ENCODE measurements at regions not wholly inside any gene's neighbourhood (a gene's known extent, or its start where the extent isn't known, plus 50 kb on each side); places are given as distances from the start of the nearest gene placed in this dataset.
"Not testable (repeated sequence)": the region's sequence is repeated elsewhere in the genome, so short reads cannot be mapped to it uniquely, and the experiment has no call there.

DNA sequence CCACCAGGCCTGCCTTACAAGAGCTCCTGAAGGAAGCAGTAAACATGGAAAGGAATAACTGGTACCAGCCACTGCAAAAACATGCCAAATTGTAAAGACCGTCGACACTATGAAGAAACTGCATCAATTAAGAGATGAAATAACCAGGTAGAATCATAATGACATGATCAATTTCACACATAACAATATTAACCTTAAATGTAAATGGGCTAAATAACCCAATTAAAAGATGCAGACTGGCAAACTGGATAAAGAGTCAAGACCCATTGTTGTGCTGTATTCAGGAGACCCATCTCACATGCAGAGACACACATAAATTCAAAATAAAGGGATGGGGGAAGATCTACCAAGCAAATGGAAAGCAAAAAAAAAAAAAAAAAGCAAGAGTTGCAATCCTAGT is 179.0 kb upstream of the ETV3 start:
- not testable (repeated sequence) for TF ChIP-seq CTCF (IDR thresholded peaks at IDR 0.05; ENCODE audit: low read depth, low read length, poor library complexity, severe bottlenecking); EZH2phosphoT487 (IDR thresholded peaks at IDR 0.05; ENCODE audit: borderline replicate concordance, low read length)
